Left ventricle myocardium inferior (tissue), 1 donor: ENCODE measurements at regions not wholly inside any gene's neighbourhood (a gene's known extent, or its start where the extent isn't known, plus 50 kb on each side); places are given as distances from the start of the nearest gene placed in this dataset.
"Not testable (repeated sequence)": the region's sequence is repeated elsewhere in the genome, so short reads cannot be mapped to it uniquely, and the experiment has no call there.

Experiments
- DNase-seq: peaks from one replicate; pipeline ENCODE4 v3.0.0-alpha.2; 2020
- H3K27ac ChIP-seq: fragments of 200-600 bp; replicated peaks from 2 replicates; pipeline ENCODE4 v1.8.0; 2021
- H3K27me3 ChIP-seq: fragments of 200-600 bp; 2 replicates; pipeline ENCODE4 v1.8.0; 2021; ENCODE audit warnings: low read depth
- H3K36me3 ChIP-seq: fragments of 200-600 bp; 2 replicates; pipeline ENCODE4 v1.8.0; 2021
- H3K4me1 ChIP-seq: fragments of 200-600 bp; 2 replicates; pipeline ENCODE4 v1.8.0; 2021
- H3K4me3 ChIP-seq: fragments of 200-600 bp; 2 replicates; pipeline ENCODE4 v1.8.0; 2021; ENCODE audit warnings: mild to moderate bottlenecking, moderate library complexity
- H3K9me3 ChIP-seq: fragments of 200-600 bp; replicated peaks from 2 replicates; pipeline ENCODE4 v1.8.0; 2021
- intact Hi-C: fragments of 100-400 bp; cut with micrococcal nuclease; formaldehyde crosslinking; loops from one replicate; pipeline ENCODE4 v1.11.0; 2022
- TF ChIP-seq, protein P1 (sequence below): fragments of 200-600 bp; IDR thresholded peaks from 2 replicates; pipeline ENCODE4 v1.8.0; 2021; ENCODE audit warnings: antibody characterized with exemption, mild to moderate bottlenecking, borderline replicate concordance
- donor health status: DM: no; HTN: yes; CAD: no; lungs with severe emphysema.

DNA sequence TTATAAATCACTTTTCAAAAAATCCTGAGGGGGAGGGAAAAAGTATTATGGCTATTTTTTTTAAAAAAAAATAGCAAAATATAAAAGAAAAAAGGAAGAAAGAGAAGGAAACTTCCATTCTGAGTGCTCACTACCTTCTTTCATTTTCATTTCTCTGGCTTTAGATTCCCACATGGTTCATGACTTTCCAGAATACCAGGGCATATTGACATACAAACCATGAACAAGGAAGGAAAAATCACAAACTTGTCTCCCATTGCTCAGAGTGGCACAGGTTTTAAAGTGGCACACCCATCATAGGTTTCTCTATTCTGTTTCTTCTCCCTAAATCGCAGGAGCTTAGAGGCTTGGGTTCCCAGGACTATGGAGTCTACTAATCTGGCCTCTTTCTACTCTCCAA lies 136.3 kb upstream of the CXXC4 start:
- Histone ChIP-seq H3K27me3 (no peaks in the 10 kb centered on the region), H3K9me3 (no peaks in the 10 kb centered on the region), H3K4me3 (no peak overlapping the region), H3K36me3 (no peaks in the 10 kb centered on the region), H3K27ac (no peak overlapping the region), H3K4me1 (no peaks in the 10 kb centered on the region)
- TF ChIP-seq, protein P1, sequence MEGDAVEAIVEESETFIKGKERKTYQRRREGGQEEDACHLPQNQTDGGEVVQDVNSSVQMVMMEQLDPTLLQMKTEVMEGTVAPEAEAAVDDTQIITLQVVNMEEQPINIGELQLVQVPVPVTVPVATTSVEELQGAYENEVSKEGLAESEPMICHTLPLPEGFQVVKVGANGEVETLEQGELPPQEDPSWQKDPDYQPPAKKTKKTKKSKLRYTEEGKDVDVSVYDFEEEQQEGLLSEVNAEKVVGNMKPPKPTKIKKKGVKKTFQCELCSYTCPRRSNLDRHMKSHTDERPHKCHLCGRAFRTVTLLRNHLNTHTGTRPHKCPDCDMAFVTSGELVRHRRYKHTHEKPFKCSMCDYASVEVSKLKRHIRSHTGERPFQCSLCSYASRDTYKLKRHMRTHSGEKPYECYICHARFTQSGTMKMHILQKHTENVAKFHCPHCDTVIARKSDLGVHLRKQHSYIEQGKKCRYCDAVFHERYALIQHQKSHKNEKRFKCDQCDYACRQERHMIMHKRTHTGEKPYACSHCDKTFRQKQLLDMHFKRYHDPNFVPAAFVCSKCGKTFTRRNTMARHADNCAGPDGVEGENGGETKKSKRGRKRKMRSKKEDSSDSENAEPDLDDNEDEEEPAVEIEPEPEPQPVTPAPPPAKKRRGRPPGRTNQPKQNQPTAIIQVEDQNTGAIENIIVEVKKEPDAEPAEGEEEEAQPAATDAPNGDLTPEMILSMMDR: no peak
- intact Hi-C loops: no loop called here
- no peak for DNase-seq

DNA sequence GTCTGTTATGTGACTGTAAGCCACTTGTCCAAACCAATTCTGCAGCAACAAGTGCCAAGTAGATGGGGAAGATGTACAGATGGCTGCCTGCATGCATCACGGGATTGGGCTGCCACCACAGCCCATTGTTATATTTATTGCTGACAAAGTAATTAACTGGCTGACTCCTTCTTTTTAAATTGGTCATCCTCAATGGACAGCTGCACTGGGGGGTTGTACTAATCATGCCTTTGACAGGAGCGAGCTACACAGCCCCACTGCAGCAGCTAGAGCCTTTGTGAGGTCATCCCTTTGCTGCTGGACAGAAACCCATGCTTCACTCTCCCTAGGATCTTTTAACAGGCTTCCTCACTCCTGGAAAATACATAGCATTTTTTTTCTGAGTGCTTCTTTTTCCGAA lies 146.7 kb upstream of the CXXC4 start:
- Histone ChIP-seq H3K4me1 (no peaks in the 10 kb centered on the region), H3K4me3 (no peak overlapping the region), H3K27me3 (no peaks in the 10 kb centered on the region), H3K9me3 (no peaks in the 10 kb centered on the region), H3K27ac (no peak overlapping the region), H3K36me3 (no peaks in the 10 kb centered on the region)
- intact Hi-C loops: no loop called here
- no peak for DNase-seq
- TF ChIP-seq, protein P1: no peak

DNA sequence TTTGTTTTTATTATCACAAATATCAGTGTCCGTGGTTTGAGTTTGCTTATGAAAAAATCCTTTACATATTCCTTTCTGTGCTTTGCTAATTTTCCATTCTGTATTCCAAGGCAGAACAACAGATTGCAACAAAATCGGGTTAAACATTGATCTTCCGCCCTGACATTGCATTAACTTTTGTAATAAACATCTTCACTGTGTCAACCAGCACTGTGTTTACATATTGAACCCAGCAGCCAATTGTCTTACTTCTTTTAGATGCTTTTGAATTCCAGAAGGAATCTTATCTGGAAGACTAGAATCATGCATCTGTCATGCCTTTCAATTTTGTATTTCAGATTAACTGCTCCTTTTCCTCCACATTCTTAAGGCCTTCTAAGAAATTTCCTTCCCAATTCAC lies 147.8 kb upstream of the CXXC4 start:
- Histone ChIP-seq H3K27ac (no peak overlapping the region), H3K4me1 (no peaks in the 10 kb centered on the region), H3K27me3 (no peaks in the 10 kb centered on the region), H3K9me3 (no peaks in the 10 kb centered on the region), H3K36me3 (no peaks in the 10 kb centered on the region), H3K4me3 (no peak overlapping the region)
- no peak for DNase-seq
- TF ChIP-seq, protein P1: no peak
- intact Hi-C loops: no loop called here

DNA sequence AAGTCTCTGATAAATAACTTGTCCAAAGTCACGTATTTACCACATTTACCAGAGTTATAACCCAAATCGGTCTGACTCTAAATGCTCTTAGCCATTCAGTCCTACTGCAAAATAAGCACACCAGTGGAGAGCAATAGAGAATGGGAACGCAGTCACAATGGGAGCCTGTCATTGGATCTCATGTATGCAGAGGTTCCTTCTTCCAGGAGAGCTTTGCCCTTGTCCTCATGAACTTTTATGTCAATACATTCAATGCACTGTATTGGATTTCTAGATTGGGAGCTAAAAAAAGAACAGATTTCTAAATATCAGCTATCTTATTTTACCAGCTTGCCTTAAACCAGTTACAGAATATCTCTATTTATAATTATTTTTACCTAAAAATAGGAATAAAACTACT lies 149.1 kb upstream of the CXXC4 start:
- H3K4me3 ChIP-seq: no peak overlapping the region
- no peaks in the 10 kb centered on the region for H3K27me3 ChIP-seq
- H3K9me3 ChIP-seq: no peaks in the 10 kb centered on the region
- H3K4me1 ChIP-seq: no peaks in the 10 kb centered on the region
- no peaks in the 10 kb centered on the region for H3K36me3 ChIP-seq
- DNase-seq: no peak
- intact Hi-C loops: no loop called here
- no peak overlapping the region for H3K27ac ChIP-seq
- TF ChIP-seq, protein P1: no peak

DNA sequence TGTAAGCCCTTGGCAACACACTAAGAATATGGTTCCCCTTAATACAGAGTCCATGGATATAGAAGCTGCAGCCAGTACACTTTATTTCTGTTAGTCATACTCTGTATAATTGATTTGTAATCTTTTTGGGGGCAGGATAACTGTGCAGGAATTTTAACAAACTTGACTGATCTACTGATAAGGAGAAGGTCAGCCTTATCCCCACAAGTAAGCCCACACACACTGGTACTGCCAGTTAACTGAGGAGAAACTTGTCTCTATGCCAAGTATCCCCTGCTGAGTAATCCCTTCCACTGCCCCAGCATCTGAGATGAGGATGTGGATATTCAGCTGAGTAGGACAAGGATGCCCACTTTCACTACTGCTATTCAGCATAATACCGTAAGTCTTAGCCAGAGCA lies 154.9 kb upstream of the CXXC4 start:
- H3K9me3 ChIP-seq: peaks cover 16% of the 10 kb centered on the region
- intact Hi-C loops: no loop called here
- no peak overlapping the region for H3K27ac ChIP-seq
- no peaks in the 10 kb centered on the region for H3K4me1 ChIP-seq
- TF ChIP-seq, protein P1: no peak
- no peaks in the 10 kb centered on the region for H3K36me3 ChIP-seq
- no peak for DNase-seq
- H3K27me3 ChIP-seq: no peaks in the 10 kb centered on the region
- H3K4me3 ChIP-seq: no peak overlapping the region

DNA sequence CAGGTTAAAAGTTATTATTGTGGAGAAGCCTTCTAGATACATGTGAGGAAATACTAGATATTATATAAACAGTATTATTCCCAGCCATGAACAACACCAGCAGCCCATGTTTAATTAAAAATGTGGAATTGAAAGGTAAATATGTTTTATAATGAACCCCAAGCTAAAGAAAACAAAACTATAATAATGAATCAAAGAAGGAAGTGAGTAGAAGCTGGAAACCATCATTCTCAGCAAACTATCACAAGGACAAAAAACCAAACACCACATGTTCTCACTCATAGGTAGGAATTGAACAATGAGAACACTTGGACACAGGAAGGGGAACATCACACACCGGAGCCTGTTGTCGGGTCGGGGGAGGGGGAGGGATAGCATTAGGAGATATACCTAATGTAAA lies 167.6 kb upstream of the CXXC4 start:
- H3K4me1 ChIP-seq, H3K36me3 ChIP-seq, H3K9me3 ChIP-seq, DNase-seq, H3K27me3 ChIP-seq, H3K4me3 ChIP-seq, H3K27ac ChIP-seq, intact Hi-C loops: not testable (repeated sequence)
